ENCODE measurements at regions not wholly inside any gene's neighbourhood (a gene's known extent, or its start where the extent isn't known, plus 50 kb on each side); places are given as distances from the start of the nearest gene placed in this dataset.
"Not testable (repeated sequence)": the region's sequence is repeated elsewhere in the genome, so short reads cannot be mapped to it uniquely, and the experiment has no call there.

- DNase-seq, result no peak
Observed at GRCh38 chr3:117853923-117854668, 1144.5 kb downstream of the TUSC7 start.

GRCh38 chr3:117856354-117856753 is 1146.8 kb downstream of the TUSC7 start:
- no peak for DNase-seq

DNA sequence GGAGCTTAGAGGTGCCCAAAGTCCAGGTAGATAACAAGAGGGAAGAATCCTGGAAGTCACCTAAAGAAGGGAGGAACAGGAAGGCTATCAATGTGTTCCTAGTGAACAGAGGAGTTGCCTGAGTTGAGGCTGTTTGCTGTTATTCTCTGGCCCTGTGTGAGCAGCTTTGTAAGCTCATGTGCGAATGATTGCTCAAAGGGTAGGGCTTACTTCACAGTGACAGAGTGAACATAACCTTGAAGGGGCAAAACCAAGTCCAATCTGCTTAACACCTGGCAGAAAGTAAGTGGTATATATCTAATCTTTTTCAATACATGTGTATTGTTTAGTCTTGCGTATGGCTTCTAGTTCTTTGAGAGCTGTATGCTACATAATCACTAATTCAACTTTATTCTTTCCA is 1153.6 kb downstream of the TUSC7 start:
- no peak for DNase-seq

- no peak for DNase-seq
Observed at GRCh38 chr3:117865338-117865737, 1155.8 kb downstream of the TUSC7 start.

DNA sequence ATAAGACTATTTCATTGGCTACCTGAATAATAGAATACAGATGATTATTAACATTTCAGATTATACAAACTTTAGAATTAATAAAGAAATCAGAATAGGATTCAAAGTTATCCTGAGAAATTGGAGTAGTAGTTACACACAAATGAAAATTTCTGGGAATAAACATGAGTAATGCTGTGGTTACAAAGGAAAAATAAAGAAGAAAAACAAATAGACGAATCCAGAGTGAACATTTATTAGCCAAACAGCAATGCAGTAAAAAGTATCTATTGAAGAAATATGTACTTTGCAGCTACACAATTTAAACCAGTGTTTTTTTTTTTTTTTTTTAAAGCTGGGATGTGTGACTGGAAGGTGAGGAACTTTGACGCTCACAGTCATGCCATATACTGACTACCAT is 1159.2 kb downstream of the TUSC7 start:
- no peak for DNase-seq

DNA sequence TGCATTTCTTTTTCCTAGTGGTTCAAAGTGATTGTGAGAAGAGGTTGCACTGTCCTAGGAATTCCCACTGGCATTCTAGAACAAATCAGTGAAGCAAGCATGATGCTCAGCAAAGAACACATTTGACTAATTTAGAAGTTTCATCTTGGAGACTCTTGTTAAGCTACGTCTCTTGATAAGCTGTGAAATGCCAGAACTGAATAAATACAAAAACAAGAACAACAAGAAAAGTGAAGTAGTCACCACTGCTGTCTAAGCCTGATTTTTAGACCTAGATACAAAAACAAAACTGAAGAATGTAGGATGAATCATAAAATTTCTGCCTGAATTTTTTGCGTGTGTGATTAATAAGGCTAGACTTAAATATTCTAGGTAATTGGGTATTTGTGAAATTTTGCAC is 1162.4 kb downstream of the TUSC7 start:
- no peak for DNase-seq

- DNase-seq, result not testable (repeated sequence)
Observed at GRCh38 chr3:117872594-117873248, 1161.9 kb downstream of the IGSF11 start.

DNA sequence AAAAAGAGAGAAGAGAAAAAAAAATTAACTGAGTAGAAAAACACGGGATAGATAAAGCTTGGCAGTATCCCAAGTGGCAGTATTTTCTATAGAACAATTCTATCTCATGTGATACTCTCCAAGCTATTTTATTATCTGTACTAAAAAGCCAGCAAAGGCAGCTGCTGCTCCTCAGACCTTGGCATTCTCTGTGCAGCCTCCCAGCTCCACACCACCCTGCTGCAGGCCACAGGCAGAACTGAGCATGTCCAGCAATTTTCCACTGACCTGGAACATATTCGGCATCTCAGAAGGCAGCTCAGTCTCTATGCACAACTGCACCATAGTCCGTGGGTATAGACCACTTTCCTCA is 1161.4 kb downstream of the IGSF11 start:
- no peak for DNase-seq

- DNase-seq, result no peak
Observed at GRCh38 chr3:117874028-117874690, 1160.5 kb downstream of the IGSF11 start.

GRCh38 chr3:117874904-117875874 is 1159.5 kb downstream of the IGSF11 start:
- DNase-seq, result no peak

DNA sequence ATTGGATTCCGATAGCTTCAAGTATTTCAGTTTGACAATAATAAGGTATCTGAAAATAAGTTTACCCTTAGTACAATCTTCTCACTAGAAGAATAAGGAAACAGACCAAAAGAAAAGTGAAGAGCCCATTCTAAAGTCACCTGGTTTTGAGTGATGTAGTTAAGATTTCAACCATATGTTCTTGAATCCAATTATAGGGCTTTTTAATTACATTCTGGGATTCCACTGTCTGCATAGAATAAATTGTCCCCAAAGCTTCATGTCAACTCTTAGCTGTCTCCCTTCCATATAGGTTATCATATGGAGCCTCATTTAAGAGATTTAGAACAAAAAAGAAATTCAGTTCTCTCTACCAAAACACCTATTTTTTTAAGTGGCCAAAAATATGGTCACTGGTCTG is 1158.8 kb downstream of the IGSF11 start:
- no peak for DNase-seq

DNA sequence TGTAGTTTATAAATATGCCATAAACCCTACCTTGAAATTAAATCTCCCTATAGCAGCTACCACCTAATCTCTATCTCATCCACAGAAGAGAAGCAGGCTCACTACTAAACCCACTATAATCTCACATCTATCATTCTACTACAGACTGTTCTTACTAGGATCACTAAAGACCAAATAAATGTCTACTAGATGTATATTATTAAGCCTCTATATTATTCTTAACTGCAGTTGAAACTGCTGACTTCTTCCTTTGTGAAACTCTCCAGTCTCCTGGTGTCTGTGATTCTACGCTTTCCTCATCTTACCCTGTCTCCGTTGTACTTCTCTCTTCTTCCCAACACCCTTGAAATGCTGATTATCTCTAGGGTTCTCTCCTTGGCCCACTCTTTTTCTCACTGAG is 1154.0 kb downstream of the IGSF11 start:
- no peak for DNase-seq

DNA sequence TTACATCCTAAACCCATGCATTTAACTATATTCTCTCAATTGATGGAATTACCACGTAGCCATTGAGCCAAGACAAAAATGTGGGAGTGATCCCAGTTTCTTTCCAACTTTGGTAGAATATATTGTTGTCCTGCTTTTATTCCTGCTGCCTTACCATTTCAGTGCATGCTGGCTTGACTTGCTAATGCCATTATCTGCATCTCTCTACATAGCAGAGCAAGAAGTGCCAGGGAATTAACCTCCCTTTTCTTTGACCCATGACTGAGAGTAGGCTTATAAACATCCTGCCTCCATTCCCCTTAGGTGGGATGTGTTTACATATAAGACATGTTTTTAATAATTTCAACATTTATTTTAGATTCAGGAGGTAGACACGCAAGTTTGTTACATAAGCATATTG is 1153.4 kb downstream of the IGSF11 start:
- DNase-seq, result no peak

GRCh38 chr3:117885011-117885441 is 1149.6 kb downstream of the IGSF11 start:
- DNase-seq, result no peak

GRCh38 chr3:117886147-117886546 is 1148.5 kb downstream of the IGSF11 start:
- no peak for DNase-seq

- DNase-seq, result no peak
Observed at GRCh38 chr3:117887031-117887430, 1147.6 kb downstream of the IGSF11 start.

DNA sequence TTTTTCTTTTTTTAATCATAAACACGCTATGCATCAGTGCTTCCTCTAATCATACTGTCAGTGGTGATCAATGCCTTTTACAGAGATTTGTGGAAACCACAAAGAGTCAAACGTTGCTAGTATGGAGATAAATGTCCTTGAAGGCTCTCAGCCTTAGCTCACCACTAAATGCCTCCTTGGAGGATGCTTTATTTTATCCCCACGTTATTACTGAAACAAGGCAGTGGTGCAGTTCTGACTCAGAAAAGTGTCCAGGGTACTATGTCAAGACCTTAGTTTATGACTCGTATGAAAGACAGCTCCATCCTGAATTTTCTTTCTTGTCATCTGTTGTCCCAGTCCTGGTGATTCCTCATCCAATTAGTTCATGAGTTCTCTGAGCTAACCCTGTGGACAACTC is 1146.7 kb downstream of the IGSF11 start:
- DNase-seq, result no peak

- no peak for DNase-seq
Observed at GRCh38 chr3:117892431-117892841, 1142.2 kb downstream of the IGSF11 start.

DNA sequence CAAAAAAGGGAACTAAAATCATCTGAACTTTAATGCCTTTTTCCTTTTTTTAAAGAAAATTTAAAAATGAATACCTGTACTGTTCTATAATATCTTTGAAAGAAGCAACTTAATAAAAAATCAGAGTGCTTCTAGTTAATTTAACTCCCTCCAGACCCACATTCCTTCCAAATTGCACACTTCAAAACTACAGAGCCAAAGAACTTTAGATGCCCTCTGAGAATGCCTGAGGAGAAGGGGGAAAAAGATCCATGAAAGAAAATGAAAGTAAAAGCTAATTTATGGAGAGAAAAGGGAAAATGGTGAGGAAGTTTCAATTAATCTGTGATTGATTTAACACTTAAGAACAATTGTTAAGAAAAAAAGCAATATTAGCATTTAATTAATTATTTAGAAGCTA is 1141.6 kb downstream of the IGSF11 start:
- DNase-seq, result no peak

- DNase-seq, result no peak
Observed at GRCh38 chr3:117893638-117894037, 1141.0 kb downstream of the IGSF11 start.

- no peak for DNase-seq
Observed at GRCh38 chr3:117898722-117899522, 1135.7 kb downstream of the IGSF11 start.

- no peak for DNase-seq
Observed at GRCh38 chr3:117903226-117903625, 1131.4 kb downstream of the IGSF11 start.
